Dermis microvascular lymphatic vessel endothelial cell (primary cell): ENCODE measurements at regions not wholly inside any gene's neighbourhood (a gene's known extent, or its start where the extent isn't known, plus 50 kb on each side); places are given as distances from the start of the nearest gene placed in this dataset.
"Not testable (repeated sequence)": the region's sequence is repeated elsewhere in the genome, so short reads cannot be mapped to it uniquely, and the experiment has no call there.

Experiments used
- DNase-seq, 2 donors: peaks; one replicate each; pipeline versions ENCODE4 v3.0.0 to v3.0.0-alpha.2; 2010; ENCODE audit warnings: low read depth in 2 of 2

DNA sequence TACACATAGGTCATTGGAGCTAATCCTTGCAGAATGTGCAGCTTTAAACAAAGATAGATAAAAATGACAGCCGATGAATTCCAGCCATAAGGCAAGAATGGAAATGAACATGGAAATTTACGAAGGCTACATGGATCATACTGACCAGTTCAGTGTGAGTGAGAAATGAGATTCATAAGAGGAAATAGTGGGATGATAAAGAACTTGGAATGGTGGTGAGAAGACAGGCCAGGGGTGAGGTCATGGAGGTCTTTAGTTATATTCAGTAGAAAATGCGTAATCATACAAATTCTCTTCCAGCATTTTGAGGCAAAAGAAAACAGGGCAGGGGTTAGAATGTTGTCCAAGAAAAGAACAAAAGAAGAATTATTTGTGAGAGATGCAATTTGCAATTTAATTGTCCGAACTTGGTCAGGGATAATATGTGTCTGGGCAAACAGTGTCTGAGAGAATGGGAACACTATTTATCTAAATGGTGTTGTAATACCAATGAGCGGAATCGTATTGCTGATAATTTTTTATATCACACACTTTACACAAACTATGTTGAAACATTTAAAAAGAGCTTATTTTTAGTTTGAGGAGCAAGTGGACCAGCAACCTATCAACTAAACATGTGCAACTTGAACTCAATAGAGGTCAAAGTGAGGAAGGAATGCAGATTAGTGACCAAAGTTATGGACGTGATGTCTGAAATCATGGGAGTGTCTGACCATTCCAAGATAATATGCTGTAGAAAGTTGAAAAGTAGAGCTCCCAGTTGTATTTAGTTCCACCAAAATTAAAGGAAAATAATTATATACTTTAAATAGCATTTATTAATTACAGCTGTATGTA is 739.0 kb upstream of the NCAM2 start:
- no peak for DNase-seq

DNA sequence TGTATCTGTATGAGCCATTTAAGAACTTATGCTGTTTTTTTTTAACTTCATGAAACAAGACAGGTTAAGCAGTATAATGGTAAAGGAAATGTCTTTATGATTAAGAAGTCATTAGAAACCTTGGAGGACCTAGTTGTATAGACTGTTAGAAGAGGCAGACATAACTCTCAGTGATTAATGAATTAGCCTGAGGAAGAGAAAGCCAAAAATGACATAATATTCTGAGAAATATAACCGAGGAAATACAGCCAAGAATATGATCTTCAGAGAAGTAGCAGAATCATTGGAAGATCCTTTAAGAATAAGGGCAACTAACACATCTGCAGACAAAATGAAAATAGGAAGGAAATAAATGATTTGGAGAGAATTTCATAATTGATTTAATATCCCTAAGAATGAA is 738.1 kb upstream of the NCAM2 start:
- no peak for DNase-seq

DNA sequence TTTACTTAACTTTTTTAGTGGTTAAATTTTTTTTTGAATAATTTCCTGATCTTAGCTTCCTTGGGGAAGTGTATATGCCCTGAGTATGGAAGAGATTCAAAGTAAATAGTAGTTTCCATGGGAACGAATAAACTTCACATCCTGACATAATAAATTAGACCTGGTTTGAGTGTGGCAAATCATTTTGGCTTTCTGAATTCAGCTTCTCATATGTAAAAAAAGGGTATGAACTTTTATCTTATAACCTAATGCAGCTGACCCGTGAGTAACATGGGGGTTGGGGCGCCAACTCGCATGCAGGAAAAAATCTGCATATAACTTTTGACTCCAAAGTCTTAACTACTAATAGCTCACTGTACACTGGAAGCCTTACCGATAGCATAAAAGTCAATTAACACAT is 736.8 kb upstream of the NCAM2 start:
- DNase-seq = no peak

GRCh38 chr21:20265707-20266440 is 732.3 kb upstream of the NCAM2 start:
- DNase-seq = no peak

DNA sequence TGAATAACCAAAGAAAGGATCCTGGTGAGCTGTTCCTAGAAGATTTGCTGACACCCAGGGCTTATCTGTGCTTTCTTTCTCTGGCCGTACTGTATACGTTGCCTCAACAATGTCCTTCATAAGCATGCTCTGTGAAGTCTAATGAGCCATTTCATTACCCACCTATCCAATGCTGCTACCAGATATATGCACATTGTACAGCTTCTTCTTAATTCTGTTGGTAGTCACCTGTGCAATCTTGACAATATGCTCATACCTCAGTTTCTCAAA is 731.8 kb upstream of the NCAM2 start:
- DNase-seq = no peak

DNA sequence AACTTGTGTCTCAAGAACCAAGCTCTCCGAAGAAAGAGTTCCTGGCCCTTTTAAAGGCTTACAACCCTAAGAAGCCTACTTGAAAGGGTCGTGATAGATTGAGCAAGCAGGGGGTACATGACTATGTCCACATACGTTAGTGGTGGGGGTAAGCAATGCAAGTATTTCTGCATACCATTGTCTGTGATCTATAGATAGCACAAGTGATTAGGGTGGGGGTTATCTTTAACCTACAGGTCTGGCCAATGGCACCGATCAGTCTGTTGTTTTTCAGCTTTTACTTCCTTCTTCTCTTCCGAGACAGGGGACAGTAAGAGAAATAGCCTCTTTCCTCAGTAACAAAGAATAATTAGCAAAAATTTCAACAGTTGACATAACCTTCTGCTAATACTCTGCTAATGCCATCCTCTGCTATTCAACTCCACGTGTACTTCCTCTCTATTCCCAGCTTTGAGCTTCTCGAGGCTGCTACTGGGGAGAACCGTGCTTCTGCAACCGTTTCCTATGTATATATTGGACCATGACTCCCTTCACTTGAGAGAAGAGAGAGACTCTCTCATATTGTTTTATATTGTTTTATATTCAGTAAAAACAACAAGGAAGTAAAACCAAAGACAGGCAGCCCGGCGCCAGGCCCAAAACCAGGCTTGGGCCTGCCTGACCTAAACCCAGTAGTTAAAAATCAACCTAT is 727.7 kb upstream of the NCAM2 start:
- DNase-seq = no peak

DNA sequence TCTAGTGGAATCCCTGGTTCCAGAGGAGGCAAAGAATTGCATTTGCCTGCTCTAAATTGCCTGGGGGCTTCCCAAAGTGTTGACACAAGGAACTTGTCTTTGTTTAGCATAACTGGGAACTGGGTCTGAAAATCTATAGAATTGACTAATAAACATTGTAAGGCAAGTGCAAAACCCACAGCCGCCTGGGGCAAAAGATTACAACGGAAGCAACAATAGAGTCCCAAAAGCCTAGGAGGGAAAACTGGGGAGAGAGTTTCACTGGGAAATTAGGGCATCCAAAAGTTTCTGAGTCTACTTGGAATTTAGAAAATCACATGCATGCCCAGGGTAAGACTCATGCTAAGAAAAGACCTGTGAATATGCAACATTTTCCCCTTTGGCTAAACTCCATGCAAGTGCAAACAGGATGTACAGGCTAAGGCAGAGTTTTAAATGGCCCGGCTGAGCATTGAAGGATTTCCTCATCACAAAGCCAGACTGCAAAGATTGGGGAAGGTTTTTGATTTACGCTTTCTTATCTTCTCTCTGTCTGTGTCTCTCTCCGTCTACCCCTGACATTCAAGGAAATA is 725.3 kb upstream of the NCAM2 start:
- no peak for DNase-seq

DNA sequence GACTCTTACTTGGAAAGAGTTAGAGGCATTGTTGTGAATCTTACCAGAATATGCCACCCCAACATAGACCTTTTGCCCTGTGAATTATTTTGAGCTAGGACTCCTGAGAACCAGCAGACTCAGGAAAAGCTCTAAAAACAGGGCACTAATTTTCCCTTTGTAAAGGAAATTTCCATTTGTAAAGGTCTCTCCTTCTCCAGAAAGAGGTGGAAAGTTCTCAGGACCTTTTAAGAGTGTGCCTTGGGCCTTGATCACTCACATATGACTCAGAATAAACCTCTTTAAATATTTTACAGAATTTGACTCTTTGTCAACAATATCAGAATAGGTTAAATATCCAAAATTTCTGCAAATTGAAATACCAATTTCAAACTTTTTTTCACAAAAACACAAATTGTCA is 721.8 kb upstream of the NCAM2 start:
- no peak for DNase-seq

- no peak for DNase-seq
These were observed 721.3 kb upstream of the NCAM2 start for GRCh38 chr21:20276954-20277353.

- DNase-seq = no peak
These were observed 714.4 kb upstream of the NCAM2 start for GRCh38 chr21:20283836-20284235.

DNA sequence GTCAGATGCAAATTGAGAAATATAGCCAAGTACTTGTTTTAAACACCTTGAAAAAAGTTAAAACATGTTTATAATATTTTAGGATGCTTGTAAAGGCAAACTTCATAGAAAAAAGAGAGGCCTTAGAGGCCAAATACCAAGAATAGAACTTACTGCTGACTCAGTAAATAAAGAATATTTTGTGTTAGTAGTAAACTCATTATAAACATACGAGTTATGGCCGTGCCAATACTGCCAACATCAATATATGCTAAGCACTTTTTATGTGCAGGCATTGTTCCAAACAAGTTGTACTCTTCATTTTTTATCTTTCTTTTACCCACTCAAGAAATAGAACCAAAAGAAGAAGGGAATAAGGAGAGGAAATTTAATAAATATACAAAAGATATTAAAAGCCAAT is 705.9 kb upstream of the NCAM2 start:
- no peak for DNase-seq

DNA sequence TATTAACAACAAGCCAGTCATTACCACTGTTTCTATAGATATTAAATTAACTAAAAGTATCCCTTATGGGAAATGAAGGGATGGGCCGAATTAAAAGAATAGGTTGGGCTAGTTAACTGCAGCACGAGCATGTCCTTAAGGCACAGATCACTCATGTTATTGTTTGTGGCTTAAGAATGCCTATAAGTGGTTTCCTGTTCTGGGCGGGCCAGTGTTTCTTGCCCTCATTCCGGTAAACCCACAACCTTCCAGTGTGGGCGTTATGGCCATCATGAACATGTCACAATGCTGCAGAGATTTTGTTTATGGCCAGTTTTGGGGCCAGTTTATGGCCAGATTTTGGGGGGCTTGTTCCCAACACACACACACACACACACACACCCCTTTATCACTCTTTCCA is 705.4 kb upstream of the NCAM2 start:
- not testable (repeated sequence) for DNase-seq

DNA sequence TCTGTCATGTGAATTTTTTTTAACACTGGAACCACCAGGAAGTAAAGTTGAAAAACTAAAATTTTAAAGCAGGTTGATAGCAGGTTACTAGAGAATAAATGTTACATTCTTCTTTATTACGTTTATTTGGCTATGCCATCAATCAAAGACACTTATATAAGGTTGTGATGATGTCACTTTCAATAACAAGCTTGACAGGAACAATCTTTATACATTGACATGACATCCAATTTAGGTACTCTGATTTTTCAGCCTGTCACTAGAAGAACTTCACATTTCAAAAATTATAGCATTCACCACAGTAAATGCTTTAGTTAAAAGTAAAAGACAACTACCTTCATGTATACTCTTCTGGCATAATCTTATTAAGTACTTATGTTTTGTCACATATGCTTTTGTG is 696.8 kb upstream of the NCAM2 start:
- DNase-seq = no peak

DNA sequence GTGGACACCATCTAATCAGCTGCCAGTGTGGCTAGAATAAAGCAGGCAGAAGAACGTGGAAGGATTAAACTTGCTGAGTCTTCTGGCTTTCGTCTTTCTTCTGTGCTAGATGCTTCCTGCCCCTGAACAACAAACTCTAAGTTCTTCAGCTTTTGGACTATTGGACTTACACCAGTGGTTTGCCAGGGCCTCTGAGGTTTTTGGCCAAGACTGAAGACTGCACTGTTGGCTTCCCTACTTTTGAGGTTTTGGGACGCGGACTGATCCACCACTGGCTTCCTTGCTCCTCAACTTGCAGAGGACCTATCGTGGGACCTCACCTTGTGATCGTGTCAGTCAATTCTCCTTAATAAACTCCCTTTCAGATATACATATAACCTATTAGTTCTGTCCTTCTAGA is 696.1 kb upstream of the NCAM2 start:
- DNase-seq = no peak

DNA sequence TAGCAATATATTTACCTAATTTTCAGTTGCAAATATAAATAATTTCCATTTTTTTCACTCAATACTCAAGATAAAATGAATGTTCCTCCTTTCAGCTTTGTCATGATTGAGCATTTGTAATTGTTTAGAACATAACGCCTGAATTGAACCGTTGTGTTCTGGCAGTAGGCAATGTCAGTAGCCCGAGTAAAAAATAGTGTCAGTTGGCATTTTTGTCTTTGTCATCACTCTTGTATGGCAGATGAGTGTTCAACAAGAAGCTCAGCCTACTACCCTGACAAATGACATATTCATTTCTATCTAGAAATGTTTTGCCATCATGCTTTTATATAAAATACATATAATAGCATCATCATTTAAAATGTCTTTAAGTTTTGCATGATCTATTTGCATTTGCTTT is 691.4 kb upstream of the NCAM2 start:
- no peak for DNase-seq

DNA sequence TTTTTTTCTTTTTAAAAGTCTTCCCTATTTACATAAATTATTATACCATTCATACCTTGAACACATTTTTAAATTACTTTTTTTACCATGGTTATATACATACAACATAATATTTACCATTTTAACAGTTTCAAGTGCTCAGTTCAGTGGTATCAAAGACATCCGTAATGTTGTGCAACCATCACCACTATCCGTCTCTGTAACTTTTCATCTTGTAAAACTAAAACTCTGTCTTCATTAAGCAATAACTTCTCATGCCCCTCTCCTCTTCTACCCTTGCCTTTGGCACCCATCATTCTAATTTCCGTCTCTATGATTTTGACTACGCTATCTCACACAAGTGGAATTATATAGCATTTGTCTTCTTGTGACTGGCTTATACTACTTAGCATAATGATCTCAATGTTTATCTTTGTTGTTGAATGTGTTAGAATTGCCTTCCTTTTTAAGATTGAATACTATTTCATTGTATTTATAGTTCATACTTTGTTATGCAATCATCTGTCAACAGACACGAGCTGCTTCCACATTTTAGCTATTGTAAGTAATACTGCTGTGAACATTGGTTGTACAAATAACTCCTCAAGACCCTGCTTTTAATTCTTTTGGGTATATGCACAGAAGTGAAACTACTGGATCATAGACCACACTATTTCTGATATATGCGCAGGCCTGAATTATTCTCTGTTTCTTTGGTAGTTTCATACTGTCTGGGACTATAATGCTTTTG is 689.5 kb upstream of the NCAM2 start:
- no peak for DNase-seq

DNA sequence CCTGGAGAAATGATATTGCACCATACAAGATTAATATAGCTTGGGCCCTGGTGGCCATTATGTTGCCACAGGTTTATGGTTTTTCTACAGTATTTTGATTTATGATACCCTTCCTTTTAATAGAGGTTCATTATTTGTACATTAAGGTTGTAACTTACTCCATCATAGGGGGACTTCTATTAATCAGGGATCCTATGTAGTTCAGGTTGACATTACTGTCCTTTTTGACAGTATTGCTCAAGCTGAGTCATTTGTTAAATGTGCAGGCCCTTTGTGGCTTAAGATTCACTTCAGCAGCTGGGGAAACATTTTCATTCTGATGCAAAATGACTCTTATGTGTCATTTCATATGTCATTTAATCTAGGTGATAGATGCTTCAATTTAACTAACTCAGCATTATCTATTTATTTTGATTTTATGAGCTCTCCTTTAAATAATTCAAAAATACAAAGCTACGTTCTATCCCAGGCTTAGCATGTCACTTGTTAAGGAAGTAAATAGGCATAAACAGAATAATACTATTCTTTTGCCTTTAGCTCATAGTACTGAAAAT is 686.9 kb upstream of the NCAM2 start:
- DNase-seq = no peak

DNA sequence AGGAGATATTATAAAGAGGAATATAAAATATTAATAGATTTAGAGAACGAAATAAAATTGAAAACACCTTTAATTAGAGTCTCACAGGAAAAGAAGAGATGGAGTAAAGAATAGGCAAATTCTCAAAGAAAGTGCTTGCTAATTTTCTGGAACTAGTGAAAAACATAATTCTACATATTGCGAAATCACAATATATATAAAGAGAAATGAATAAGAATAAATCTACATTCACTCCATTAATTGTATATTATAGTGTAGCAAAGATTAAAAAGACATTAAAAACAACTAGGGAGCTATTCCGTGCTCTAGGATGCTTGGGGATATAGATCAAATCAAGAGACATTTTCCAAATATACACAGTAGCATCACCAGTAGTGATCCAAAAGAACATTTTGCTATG is 685.2 kb upstream of the NCAM2 start:
- no peak for DNase-seq

DNA sequence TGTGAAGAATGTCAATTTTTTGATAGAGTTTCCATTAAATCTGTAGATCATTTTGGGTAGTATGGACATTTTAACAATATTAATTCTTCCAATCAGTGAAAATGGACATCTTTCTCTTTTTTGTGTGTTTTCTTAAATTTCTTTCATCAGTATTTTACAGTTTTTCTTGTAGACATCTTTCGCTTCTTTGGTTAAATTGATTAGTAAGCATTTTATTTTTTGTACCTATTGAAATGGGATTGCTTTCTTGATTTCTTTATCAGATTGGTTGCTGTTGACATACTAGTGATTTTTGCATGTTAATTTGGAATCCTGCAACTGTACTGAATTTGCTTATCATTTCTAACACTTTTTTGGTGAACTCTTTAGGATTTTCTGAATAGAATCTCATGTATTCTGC is 683.2 kb upstream of the NCAM2 start:
- no peak for DNase-seq

DNA sequence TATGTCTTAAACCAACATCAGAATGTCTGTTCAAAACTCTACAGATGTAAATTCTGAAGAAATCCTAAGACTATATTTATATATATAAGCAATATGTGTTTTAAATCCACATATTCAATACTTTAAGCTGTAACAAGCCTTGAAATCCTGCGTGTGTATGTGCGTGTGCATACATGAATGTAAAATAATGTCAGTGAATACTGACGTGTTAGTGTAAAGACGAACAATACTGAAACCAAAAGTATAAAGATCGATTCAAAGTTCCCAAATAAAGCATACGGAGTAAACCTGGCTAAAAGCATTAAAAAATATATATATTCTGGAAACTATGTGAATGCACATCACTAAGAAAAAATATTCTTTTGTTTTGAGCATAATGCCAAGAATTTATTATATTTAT is 668.6 kb upstream of the NCAM2 start:
- no peak for DNase-seq

GRCh38 chr21:20330652-20331051 is 667.6 kb upstream of the NCAM2 start:
- DNase-seq = no peak

DNA sequence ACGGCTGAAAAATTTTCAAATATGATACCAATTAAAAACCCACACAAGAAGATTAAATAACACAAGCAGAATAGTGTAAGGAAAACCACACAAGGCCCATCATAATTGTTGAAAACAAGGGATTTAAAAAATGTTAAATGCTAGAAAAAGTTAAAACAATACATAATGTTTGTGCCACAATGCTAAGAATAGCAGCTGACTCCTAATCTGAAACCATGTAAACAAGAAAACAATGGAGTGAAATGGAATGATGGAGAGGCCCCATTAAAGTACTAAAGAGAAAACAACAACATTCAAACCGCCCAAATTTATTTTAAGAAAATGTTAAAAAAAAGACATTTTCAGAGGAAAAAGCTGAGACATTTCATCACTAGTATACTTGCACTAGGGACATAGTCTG is 663.6 kb upstream of the NCAM2 start:
- DNase-seq = no peak
